ENCODE measurements at regions not wholly inside any gene's neighbourhood (a gene's known extent, or its start where the extent isn't known, plus 50 kb on each side); places are given as distances from the start of the nearest gene placed in this dataset.

DNA sequence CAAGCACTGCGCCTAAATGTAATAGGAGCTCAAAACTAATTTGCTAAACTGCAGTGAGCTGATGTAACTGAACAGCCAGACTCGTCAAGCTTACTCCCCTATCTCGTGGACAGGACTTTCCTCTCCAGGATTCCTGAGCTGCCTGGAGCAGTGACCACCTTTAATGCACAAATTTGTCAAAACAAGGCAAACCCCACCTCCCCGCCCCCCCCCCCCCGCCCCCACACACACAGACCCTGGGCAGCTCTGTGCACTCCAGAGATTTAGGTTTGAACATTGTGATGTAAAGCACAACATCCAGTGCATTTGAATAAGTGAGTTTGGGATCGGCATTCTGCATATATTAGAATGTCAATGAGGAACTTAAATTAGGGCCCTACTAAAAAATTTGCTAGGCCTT, 77.7 kb upstream of the DHX15 start:
- H3K4me1 Mint-ChIP-seq (ENCODE audit: insufficient read depth, unreplicated experiment): peaks cover 20% of the 10 kb centered on the region
- no peak overlapping the region for H3K27ac Mint-ChIP-seq (ENCODE audit: low read depth, unreplicated experiment)
- POLR2A ChIA-PET: interaction anchor here (0.6 kb wide), 1 partner anchor 62 kb away, joined by 4 read pairs; no protein-coding TSS in a partner anchor
- CTCF ChIA-PET: interaction anchor here (0.5 kb wide), 1 partner anchor 512 kb away, joined by 3 read pairs; no protein-coding TSS in a partner anchor
- peaks cover 32% of the 10 kb centered on the region for H3K27me3 Mint-ChIP-seq (ENCODE audit: insufficient read depth, unreplicated experiment)
- intact Hi-C loops (cut with micrococcal nuclease): no loop called here
- no peak overlapping the region for H3K4me3 Mint-ChIP-seq (ENCODE audit: unreplicated experiment)
- H3K36me3 Mint-ChIP-seq (ENCODE audit: insufficient read depth, unreplicated experiment): no peaks in the 10 kb centered on the region
- no peaks in the 10 kb centered on the region for H3K9me3 Mint-ChIP-seq (ENCODE audit: unreplicated experiment)
- DNase-seq (ENCODE audit: unreplicated experiment): no peak
- BruUV-seq (replicated peaks): no TSS peak
- TF ChIP-seq, protein P1, sequence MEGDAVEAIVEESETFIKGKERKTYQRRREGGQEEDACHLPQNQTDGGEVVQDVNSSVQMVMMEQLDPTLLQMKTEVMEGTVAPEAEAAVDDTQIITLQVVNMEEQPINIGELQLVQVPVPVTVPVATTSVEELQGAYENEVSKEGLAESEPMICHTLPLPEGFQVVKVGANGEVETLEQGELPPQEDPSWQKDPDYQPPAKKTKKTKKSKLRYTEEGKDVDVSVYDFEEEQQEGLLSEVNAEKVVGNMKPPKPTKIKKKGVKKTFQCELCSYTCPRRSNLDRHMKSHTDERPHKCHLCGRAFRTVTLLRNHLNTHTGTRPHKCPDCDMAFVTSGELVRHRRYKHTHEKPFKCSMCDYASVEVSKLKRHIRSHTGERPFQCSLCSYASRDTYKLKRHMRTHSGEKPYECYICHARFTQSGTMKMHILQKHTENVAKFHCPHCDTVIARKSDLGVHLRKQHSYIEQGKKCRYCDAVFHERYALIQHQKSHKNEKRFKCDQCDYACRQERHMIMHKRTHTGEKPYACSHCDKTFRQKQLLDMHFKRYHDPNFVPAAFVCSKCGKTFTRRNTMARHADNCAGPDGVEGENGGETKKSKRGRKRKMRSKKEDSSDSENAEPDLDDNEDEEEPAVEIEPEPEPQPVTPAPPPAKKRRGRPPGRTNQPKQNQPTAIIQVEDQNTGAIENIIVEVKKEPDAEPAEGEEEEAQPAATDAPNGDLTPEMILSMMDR (IDR thresholded peaks at IDR 0.05; ENCODE audit: unreplicated experiment): no peak

DNA sequence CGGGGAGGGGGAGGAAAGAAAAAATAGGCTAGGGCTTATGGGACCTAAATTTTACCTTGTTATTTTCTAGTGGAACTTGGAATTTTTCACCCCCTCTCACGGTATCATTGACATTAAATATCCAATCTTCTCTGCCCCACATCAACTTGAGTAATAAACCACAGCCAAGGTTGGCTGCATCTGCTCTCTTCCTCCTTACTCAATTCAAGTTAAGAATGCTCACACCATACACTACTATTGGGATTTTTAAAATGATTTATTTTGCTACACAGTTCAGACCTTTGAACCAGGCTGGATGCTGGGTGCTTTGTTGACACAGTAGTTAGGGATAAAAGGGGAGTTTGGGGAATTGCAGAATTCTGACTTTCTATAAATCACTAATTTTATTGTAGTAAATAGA, 78.2 kb upstream of the DHX15 start:
- intact Hi-C loops (cut with micrococcal nuclease): no loop called here
- TF ChIP-seq, protein P1 (IDR thresholded peaks at IDR 0.05; ENCODE audit: unreplicated experiment): no peak
- BruUV-seq (replicated peaks): no TSS peak
- POLR2A ChIA-PET: no interaction called here
- Mint-ChIP-seq H3K4me3 (ENCODE audit: unreplicated experiment) (no peak overlapping the region), H3K27ac (ENCODE audit: low read depth, unreplicated experiment) (no peak overlapping the region), H3K9me3 (ENCODE audit: unreplicated experiment) (no peaks in the 10 kb centered on the region), H3K27me3 (ENCODE audit: insufficient read depth, unreplicated experiment) (peaks cover 36% of the 10 kb centered on the region), H3K36me3 (ENCODE audit: insufficient read depth, unreplicated experiment) (no peaks in the 10 kb centered on the region), H3K4me1 (ENCODE audit: insufficient read depth, unreplicated experiment) (peaks cover 20% of the 10 kb centered on the region)
- CTCF ChIA-PET: no interaction called here
- DNase-seq (ENCODE audit: unreplicated experiment): no peak

DNA sequence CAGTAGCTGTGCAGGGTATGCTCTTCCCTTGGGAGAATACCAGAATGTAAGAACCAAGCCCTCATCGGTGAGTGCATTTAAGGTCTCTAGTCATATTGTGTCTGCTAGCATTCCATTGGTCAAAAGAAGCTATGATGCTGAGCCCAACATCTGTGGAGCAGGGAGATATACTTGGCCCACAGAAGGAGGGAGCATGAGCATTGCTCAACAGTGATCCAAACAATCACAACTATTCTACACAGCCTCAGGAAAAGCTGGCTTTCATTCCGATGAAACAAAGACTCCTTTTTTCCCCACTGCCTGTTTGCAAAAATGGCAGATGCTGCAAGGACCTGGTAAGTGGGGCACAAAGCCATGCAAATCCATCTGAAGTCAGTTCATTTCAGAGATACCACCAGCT, 80.6 kb upstream of the DHX15 start:
- ChIA-PET POLR2A (interaction anchor here (0.6 kb wide), 1 partner anchor 8 kb away, joined by 4 read pairs; no protein-coding TSS in a partner anchor), CTCF (interaction anchor here (1.3 kb wide), 1 partner anchor 23 kb away, joined by 3 read pairs; no protein-coding TSS in a partner anchor)
- no peak overlapping the region for H3K4me3 Mint-ChIP-seq (ENCODE audit: unreplicated experiment)
- H3K4me1 Mint-ChIP-seq (ENCODE audit: insufficient read depth, unreplicated experiment): no peaks in the 10 kb centered on the region
- intact Hi-C loops (cut with micrococcal nuclease): no loop called here
- H3K36me3 Mint-ChIP-seq (ENCODE audit: insufficient read depth, unreplicated experiment): no peaks in the 10 kb centered on the region
- no peak for DNase-seq (ENCODE audit: unreplicated experiment)
- BruUV-seq (replicated peaks): no TSS peak
- H3K9me3 Mint-ChIP-seq (ENCODE audit: unreplicated experiment): no peaks in the 10 kb centered on the region
- H3K27ac Mint-ChIP-seq (ENCODE audit: low read depth, unreplicated experiment): no peak overlapping the region
- TF ChIP-seq, protein P1 (IDR thresholded peaks at IDR 0.05; ENCODE audit: unreplicated experiment): no peak
- peaks cover 36% of the 10 kb centered on the region for H3K27me3 Mint-ChIP-seq (ENCODE audit: insufficient read depth, unreplicated experiment)

DNA sequence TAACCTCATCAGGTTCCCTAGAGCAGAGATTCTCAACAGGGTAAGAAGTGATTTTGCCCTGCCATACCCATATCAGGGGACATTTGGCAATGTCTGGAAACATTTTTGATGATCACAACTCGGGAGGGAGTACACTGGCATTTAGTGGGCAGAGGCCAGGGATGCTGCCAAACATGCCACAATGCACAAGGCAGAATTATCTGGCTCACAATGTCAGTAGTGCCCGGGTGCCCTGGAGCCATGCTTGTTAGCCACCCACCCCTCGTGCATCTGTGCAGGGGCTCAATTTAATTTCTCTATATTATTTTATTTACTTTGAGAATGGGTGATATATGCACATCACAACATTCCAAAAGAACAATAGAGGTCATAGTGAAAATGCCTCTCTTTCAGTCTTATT, 82.0 kb upstream of the DHX15 start:
- Mint-ChIP-seq H3K4me3 (ENCODE audit: unreplicated experiment) (no peak overlapping the region), H3K36me3 (ENCODE audit: insufficient read depth, unreplicated experiment) (no peaks in the 10 kb centered on the region), H3K27me3 (ENCODE audit: insufficient read depth, unreplicated experiment) (peaks cover 36% of the 10 kb centered on the region), H3K27ac (ENCODE audit: low read depth, unreplicated experiment) (no peak overlapping the region), H3K4me1 (ENCODE audit: insufficient read depth, unreplicated experiment) (no peaks in the 10 kb centered on the region), H3K9me3 (ENCODE audit: unreplicated experiment) (no peaks in the 10 kb centered on the region)
- TF ChIP-seq, protein P1 (IDR thresholded peaks at IDR 0.05; ENCODE audit: unreplicated experiment): no peak
- no peak for DNase-seq (ENCODE audit: unreplicated experiment)
- POLR2A ChIA-PET: interaction anchor here (0.6 kb wide), 1 partner anchor 8 kb away, joined by 4 read pairs; no protein-coding TSS in a partner anchor
- BruUV-seq (replicated peaks): no TSS peak
- CTCF ChIA-PET: no interaction called here
- intact Hi-C loops (cut with micrococcal nuclease): no loop called here
